Natural killer cell treated with Interleukin-12 subunit alpha and Interleukin-12 subunit beta and Interleukin-15 and Interleukin-18, amount 100 ng/mL, for 72 hours (primary cell): ENCODE measurements at regions not wholly inside any gene's neighbourhood (a gene's known extent, or its start where the extent isn't known, plus 50 kb on each side); places are given as distances from the start of the nearest gene placed in this dataset.

Experiments used
- ATAC-seq, 2 donors: fragments of 150-1000 bp; cut with Tn5 transposase in 1 of 2; sonication (Bioruptor Pico), chemical (Tn5 transposase) in 1 of 2; 2 replicates each; pipeline ENCODE4 v1.10.0; 2021
- DNase-seq: peaks from one replicate; pipeline ENCODE4 v3.0.0; 2022; ENCODE audit warnings: low spot score
- H3K27ac Mint-ChIP-seq, 2 donors: 1 replicate in 1 of 2; 2 replicates in 1 of 2; pipeline ENCODE4 v1.8.0; 2022; ENCODE audit warnings: mixed read lengths in 2 of 2, mild to moderate bottlenecking in 1 of 2, moderate library complexity in 1 of 2
- H3K27me3 Mint-ChIP-seq, 2 donors: 1 replicate in 1 of 2; 2 replicates in 1 of 2; pipeline ENCODE4 v1.8.0; 2022; ENCODE audit warnings: mixed read lengths in 2 of 2
- H3K36me3 Mint-ChIP-seq: one replicate; pipeline ENCODE4 v1.8.0; 2022; ENCODE audit warnings: mixed read lengths
- H3K4me1 Mint-ChIP-seq, 2 donors: 1 replicate in 1 of 2; 2 replicates in 1 of 2; pipeline ENCODE4 v1.8.0; 2022; ENCODE audit warnings: low read depth in 2 of 2, mixed read lengths in 2 of 2, mild to moderate bottlenecking in 1 of 2
- H3K4me3 Mint-ChIP-seq: one replicate; pipeline ENCODE4 v1.8.0; 2022; ENCODE audit warnings: mixed read lengths
- H3K9me3 Mint-ChIP-seq: 2 replicates; pipeline ENCODE4 v1.8.0; 2022; ENCODE audit warnings: mixed read lengths

DNA sequence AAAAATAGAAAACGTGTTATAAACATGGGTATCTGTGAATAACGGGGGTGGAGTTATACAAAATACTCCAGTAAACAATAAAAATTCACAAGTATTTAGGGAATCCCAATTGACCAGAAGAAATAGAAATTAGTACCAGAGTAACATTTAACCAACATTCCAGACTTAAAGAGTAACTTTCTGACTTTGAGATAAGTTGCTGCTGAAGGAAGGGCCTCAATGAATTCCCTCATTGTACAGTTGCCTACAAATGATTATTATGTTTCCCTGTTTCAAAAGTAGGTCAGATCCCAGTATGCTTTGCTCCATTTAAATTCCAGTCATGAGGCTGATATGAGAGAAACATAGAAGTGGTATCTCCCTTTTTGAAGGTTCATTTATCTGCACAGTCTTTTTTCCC is 88.3 kb upstream of the KCNH7 start:
- H3K9me3 Mint-ChIP-seq: peaks cover 15% of the 10 kb centered on the region
- ATAC-seq: no peak
- DNase-seq: no peak
- no peak overlapping the region for H3K27ac Mint-ChIP-seq
- no peaks in the 10 kb centered on the region for H3K27me3 Mint-ChIP-seq
- H3K4me1 Mint-ChIP-seq: no peaks in the 10 kb centered on the region
- no peak overlapping the region for H3K4me3 Mint-ChIP-seq
- no peaks in the 10 kb centered on the region for H3K36me3 Mint-ChIP-seq

DNA sequence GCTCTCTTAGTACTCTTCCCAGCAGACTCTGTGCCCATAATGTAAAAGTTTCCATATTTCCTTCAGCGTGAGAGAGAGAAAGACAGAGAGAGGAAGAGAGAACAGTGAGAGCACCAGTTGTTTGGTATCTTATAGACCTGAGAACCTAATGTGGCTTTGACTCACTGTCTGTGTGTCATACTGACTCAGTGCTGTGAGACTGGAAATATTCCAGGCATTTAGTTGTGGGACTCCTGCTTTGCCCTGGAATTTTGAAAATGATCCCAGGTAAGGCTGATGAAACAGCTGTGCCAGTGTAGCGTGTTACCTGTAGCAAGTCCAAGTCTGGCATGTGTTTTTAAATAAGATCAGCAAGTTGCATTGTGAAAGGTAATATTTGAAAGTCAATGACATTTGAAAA is 87.9 kb upstream of the KCNH7 start:
- ATAC-seq: no peak
- Mint-ChIP-seq H3K4me1 (no peaks in the 10 kb centered on the region), H3K9me3 (peaks cover 16% of the 10 kb centered on the region), H3K4me3 (no peak overlapping the region), H3K27me3 (no peaks in the 10 kb centered on the region), H3K27ac (no peak overlapping the region), H3K36me3 (no peaks in the 10 kb centered on the region)
- no peak for DNase-seq

DNA sequence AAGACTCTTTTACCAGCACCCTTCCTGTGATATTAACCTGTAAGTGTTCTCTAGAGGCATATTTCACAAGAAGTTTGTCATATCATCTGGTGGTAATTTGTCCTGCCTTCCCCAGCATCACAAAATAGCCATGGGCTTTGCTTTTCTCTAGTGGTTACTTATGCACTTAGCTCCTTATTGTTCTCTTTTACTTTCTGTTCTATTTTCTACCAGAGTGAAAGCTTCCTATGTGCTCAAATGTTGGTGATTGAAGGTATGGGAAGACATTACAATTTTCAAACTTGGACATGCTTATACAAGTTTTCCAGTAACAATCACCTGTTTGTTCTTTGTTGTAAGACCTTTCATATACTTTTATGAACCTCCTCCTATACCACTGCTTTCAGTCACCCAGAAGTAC is 87.0 kb upstream of the KCNH7 start:
- DNase-seq (no peak), ATAC-seq (no peak)
- no peaks in the 10 kb centered on the region for H3K36me3 Mint-ChIP-seq
- H3K4me1 Mint-ChIP-seq: no peaks in the 10 kb centered on the region
- no peak overlapping the region for H3K27ac Mint-ChIP-seq
- H3K9me3 Mint-ChIP-seq: peaks cover 18% of the 10 kb centered on the region
- no peak overlapping the region for H3K4me3 Mint-ChIP-seq
- no peaks in the 10 kb centered on the region for H3K27me3 Mint-ChIP-seq

GRCh38 chr2:162919111-162919510 is 80.5 kb upstream of the KCNH7 start:
- DNase-seq (no peak), ATAC-seq (no peak)
- no peak overlapping the region for H3K4me3 Mint-ChIP-seq
- H3K27me3 Mint-ChIP-seq: no peaks in the 10 kb centered on the region
- no peaks in the 10 kb centered on the region for H3K4me1 Mint-ChIP-seq
- no peaks in the 10 kb centered on the region for H3K36me3 Mint-ChIP-seq
- peaks cover 16% of the 10 kb centered on the region for H3K9me3 Mint-ChIP-seq
- no peak overlapping the region for H3K27ac Mint-ChIP-seq

DNA sequence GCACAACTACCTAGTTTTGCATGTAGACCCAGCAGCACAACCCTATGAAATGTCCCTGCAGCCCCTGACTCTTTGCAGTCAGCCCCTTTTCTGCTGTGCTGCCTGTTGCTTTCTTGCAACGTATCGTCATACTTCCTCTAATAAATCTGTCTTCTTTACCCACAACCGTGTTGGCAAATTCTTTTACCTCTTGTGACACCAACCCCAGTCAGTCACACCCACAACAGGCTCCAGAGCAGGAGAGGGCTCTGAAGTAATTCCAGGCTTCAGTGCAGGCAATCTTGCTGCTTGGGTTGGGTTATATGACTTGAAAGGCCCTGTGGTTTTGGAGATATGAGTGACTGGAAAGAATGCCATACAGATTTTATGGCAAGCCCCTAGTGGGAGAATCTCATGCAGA is 79.1 kb upstream of the KCNH7 start:
- H3K9me3 Mint-ChIP-seq: peaks cover 17% of the 10 kb centered on the region
- DNase-seq: no peak
- no peaks in the 10 kb centered on the region for H3K36me3 Mint-ChIP-seq
- H3K4me3 Mint-ChIP-seq: no peak overlapping the region
- H3K27ac Mint-ChIP-seq: no peak overlapping the region
- H3K4me1 Mint-ChIP-seq: no peaks in the 10 kb centered on the region
- no peaks in the 10 kb centered on the region for H3K27me3 Mint-ChIP-seq
- ATAC-seq: no peak

DNA sequence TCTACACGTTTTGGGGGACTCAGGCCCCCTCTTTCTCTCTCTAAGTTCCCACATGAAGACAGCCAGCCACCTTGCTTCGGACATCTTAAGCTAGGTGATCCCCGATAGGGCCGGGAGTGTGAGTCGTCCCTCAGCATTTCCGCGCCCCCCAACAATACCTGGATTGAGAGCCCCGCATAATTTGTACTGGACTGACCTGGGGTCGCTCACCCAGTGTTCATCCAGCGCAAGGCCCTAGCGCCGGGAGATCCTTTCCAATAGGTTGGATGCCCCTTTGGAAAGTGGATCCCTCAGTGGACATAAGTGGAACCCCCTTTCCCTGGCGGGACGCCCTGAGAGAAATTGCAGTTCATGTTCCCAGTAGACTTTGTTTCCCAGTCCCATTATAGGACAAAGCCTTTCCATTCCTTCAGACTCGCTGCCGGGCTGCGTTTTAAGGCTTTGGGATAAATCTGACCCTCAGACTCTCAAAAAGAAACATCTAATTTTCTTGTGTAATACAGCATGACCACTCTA is 77.8 kb upstream of the KCNH7 start:
- ATAC-seq: no peak
- no peaks in the 10 kb centered on the region for H3K27me3 Mint-ChIP-seq
- H3K27ac Mint-ChIP-seq: no peak overlapping the region
- no peaks in the 10 kb centered on the region for H3K36me3 Mint-ChIP-seq
- no peak overlapping the region for H3K4me3 Mint-ChIP-seq
- peaks cover 19% of the 10 kb centered on the region for H3K9me3 Mint-ChIP-seq
- H3K4me1 Mint-ChIP-seq: no peaks in the 10 kb centered on the region
- DNase-seq: no peak

GRCh38 chr2:162915858-162916257 is 77.3 kb upstream of the KCNH7 start:
- Mint-ChIP-seq H3K4me3 (no peak overlapping the region), H3K27ac (no peak overlapping the region), H3K9me3 (peaks cover 18% of the 10 kb centered on the region), H3K4me1 (no peaks in the 10 kb centered on the region), H3K36me3 (no peaks in the 10 kb centered on the region), H3K27me3 (no peaks in the 10 kb centered on the region)
- ATAC-seq (no peak), DNase-seq (no peak)

DNA sequence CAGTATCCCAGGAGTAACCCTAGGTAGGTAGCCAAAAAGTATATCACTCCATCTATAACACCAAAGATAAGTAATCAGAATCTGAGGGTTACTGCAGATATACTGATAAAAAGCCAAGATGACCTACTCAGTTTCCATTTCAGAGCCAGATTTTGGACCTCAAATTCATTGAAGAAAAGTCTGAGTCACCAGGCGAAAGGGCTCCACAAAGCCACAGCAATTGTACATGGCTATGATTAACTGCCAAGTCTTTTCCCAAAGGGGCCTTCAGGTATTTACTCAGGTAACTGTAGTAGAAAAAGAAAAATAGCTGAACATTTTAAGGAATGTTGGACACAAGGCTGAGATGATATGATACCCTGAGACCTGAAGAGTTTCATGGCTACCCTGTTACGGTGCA is 75.6 kb upstream of the KCNH7 start:
- no peaks in the 10 kb centered on the region for H3K36me3 Mint-ChIP-seq
- peaks cover 21% of the 10 kb centered on the region for H3K9me3 Mint-ChIP-seq
- ATAC-seq: no peak
- H3K4me1 Mint-ChIP-seq: no peaks in the 10 kb centered on the region
- DNase-seq: no peak
- H3K27ac Mint-ChIP-seq: no peak overlapping the region
- no peaks in the 10 kb centered on the region for H3K27me3 Mint-ChIP-seq
- no peak overlapping the region for H3K4me3 Mint-ChIP-seq

- H3K27me3 Mint-ChIP-seq: no peaks in the 10 kb centered on the region
- ATAC-seq (no peak), DNase-seq (no peak)
- no peak overlapping the region for H3K4me3 Mint-ChIP-seq
- H3K36me3 Mint-ChIP-seq: no peaks in the 10 kb centered on the region
- no peak overlapping the region for H3K27ac Mint-ChIP-seq
- peaks cover 25% of the 10 kb centered on the region for H3K9me3 Mint-ChIP-seq
- no peaks in the 10 kb centered on the region for H3K4me1 Mint-ChIP-seq
Measured at GRCh38 chr2:162912787-162913186, 74.2 kb upstream of the KCNH7 start.

- Mint-ChIP-seq H3K9me3 (peaks cover 19% of the 10 kb centered on the region), H3K27ac (no peak overlapping the region), H3K4me3 (no peak overlapping the region), H3K36me3 (peaks cover 4% of the 10 kb centered on the region), H3K4me1 (no peaks in the 10 kb centered on the region), H3K27me3 (no peaks in the 10 kb centered on the region)
- no peak for DNase-seq
- ATAC-seq: no peak
Measured at GRCh38 chr2:162908567-162908966, 70.0 kb upstream of the KCNH7 start.

- DNase-seq (no peak), ATAC-seq (no peak)
- H3K9me3 Mint-ChIP-seq: peaks cover 3% of the 10 kb centered on the region
Measured at GRCh38 chr2:162890690-162891311, 52.2 kb upstream of the KCNH7 start.

DNA sequence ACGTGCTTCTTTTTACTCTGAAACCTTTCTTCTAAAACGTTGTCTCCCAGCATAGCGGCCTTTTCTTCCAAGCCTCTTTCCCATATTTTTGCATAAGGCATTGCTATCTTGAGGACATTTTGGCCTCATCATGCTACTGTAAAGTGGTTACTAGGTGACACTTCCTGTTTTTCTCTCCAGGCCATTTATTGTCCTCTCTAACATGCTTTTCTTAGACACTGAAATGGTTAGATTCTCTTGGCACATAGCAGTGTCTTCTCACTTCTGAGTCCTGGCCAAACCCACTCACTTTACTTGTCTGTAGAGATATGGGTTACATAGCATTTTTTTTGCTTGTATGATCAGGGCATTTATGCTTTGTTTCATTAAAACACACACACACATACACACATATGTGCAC is 50.1 kb upstream of the KCNH7 start:
- ATAC-seq: no peak
- Mint-ChIP-seq H3K9me3 (peaks cover 8% of the 10 kb centered on the region), H3K36me3 (no peaks in the 10 kb centered on the region)

More at GRCh38 chr2:162890690-162891311, 52.2 kb upstream of the KCNH7 start:
- Mint-ChIP-seq H3K27me3 (no peaks in the 10 kb centered on the region), H3K4me1 (no peaks in the 10 kb centered on the region), H3K27ac (no peak overlapping the region), H3K36me3 (no peaks in the 10 kb centered on the region), H3K4me3 (no peak overlapping the region)

More for the DNA sequence above, 50.1 kb upstream of the KCNH7 start:
- no peak for DNase-seq
- Mint-ChIP-seq H3K27me3 (no peaks in the 10 kb centered on the region), H3K4me3 (no peak overlapping the region), H3K4me1 (no peaks in the 10 kb centered on the region), H3K27ac (no peak overlapping the region)
